K562 (cell line): ENCODE measurements at regions not wholly inside any gene's neighbourhood (a gene's known extent, or its start where the extent isn't known, plus 50 kb on each side); places are given as distances from the start of the nearest gene placed in this dataset.
A peak's percentile ranks its signal among the peaks of the same experiment; 100 is the strongest.

Source experiments
- ATAC-seq: fragments of 200-7000 bp; cut with Tn5 transposase; 3 replicates; pipeline ENCODE4 v1.9.1; 2020; ENCODE audit warnings: moderate library complexity
- BruUV-seq: library from RNA; stranded (reverse); fragments of 400-500 nt; replicated peaks from 2 replicates; lab custom pipeline; 2021; lab: Mats Ljungman, UMichigan
- CTCF ChIA-PET: fragments of 300-600 bp; formaldehyde crosslinking; extraction: SDS; loops from one replicate; lab custom pipeline; 2021; ENCODE audit warnings: low intra/inter-chr PET ratio; lab: Yijun Ruan, JAX
- POLR2A ChIA-PET: fragments of 300-600, 350-650 bp; sonication (Branson Sonifier 250); formaldehyde crosslinking; extraction: SDS; loops from one replicate; lab custom pipeline; 2021; ENCODE audit warnings: antibody characterized with exemption, inconsistent platforms; lab: Yijun Ruan, JAX
- DNase-seq, 4 experiments: peaks; one replicate each; pipeline versions ENCODE4 v3.0.0 to v3.0.0-alpha.2; 2011 to 2018; ENCODE audit warnings: low spot score in 3 of 4, mixed read lengths in 3 of 4; ENCODE audit errors: extremely low read depth in 1 of 4
- FAIRE-seq: peaks from 2 replicates; lab custom pipeline; 2011; peaks lifted over from hg19 to GRCh38; lab: Jason Lieb, UNC
- H2AFZ ChIP-seq: 2 replicates; pipeline ENCODE4 v1.6.0; 2011; ENCODE audit warnings: low read depth, low read length, control low read depth, inconsistent platforms
- H3K27ac ChIP-seq: fragments of 200-600 bp; 3 replicates; pipeline ENCODE4 v1.8.0; 2011; ENCODE audit warnings: low read depth, mild to moderate bottlenecking, control low read depth, inconsistent platforms, low read length, moderate library complexity, mixed read lengths; ENCODE audit errors: extremely low read depth
- H3K27me3 ChIP-seq, 2 experiments: fragments of 300-600 bp in 1 of 2; 2 replicates in 1 of 2; 3 replicates in 1 of 2; pipeline versions ENCODE4 v1.6.0 to v1.8.0; 2011; ENCODE audit warnings: inconsistent platforms in 2 of 2, low read length in 2 of 2, mild to moderate bottlenecking in 1 of 2, mixed read lengths in 1 of 2, moderate library complexity in 1 of 2; ENCODE audit not compliant: control insufficient read depth in 2 of 2, insufficient read depth in 2 of 2
- H3K36me3 ChIP-seq: fragments of 300-600 bp; 3 replicates; pipeline ENCODE4 v1.8.0; 2011; ENCODE audit warnings: mild to moderate bottlenecking, low read length, inconsistent platforms; ENCODE audit not compliant: control insufficient read depth, insufficient read depth
- H3K4me1 ChIP-seq, 2 experiments: fragments of 200-600 bp in 1 of 2; replicated peaks in 1 of 2; 2 replicates in 1 of 2; 3 replicates in 1 of 2; pipeline versions ENCODE4 v1.5.1 to v1.8.0; 2011; ENCODE audit warnings: inconsistent platforms in 2 of 2, low read length in 2 of 2, mild to moderate bottlenecking in 1 of 2, mixed read lengths in 1 of 2, moderate library complexity in 1 of 2; ENCODE audit not compliant: control insufficient read depth in 2 of 2, insufficient read depth in 2 of 2
- H3K4me2 ChIP-seq: 2 replicates; pipeline ENCODE4 v1.6.1; 2011; ENCODE audit warnings: low read length, control low read depth, inconsistent platforms, mixed read lengths; ENCODE audit not compliant: insufficient read depth
- H3K4me3 ChIP-seq: fragments of 200-600 bp; sonication (generic), shearing (Covaris generic); 2 replicates; pipeline ENCODE4 v1.5.1; 2016; ENCODE audit warnings: control low read depth, inconsistent platforms
- H3K79me2 ChIP-seq: fragments of 200-600 bp; 3 replicates; pipeline ENCODE4 v1.8.0; 2011; ENCODE audit warnings: low read length, inconsistent platforms; ENCODE audit not compliant: control insufficient read depth, insufficient read depth
- H3K9ac ChIP-seq, 2 experiments: 2 replicates each; pipeline versions ENCODE4 v1.6.0 to v1.6.1; 2011; ENCODE audit warnings: low read depth in 2 of 2, low read length in 2 of 2, control low read depth in 1 of 2, inconsistent platforms in 1 of 2, mild to moderate bottlenecking in 1 of 2, mixed read lengths in 1 of 2; ENCODE audit not compliant: insufficient read depth in 1 of 2
- H3K9me1 ChIP-seq: one replicate; pipeline ENCODE4 v1.6.0; 2011; ENCODE audit warnings: inconsistent platforms, mild to moderate bottlenecking, low read length, moderate library complexity; ENCODE audit not compliant: control insufficient read depth, insufficient read depth
- H3K9me3 ChIP-seq: replicated peaks from 2 replicates; pipeline ENCODE4 v1.5.1; 2011; ENCODE audit warnings: low read depth, low read length, inconsistent platforms; ENCODE audit not compliant: control insufficient read depth, insufficient read depth
- H4K20me1 ChIP-seq: replicated peaks from 2 replicates; pipeline ENCODE4 v1.6.1; 2011; ENCODE audit warnings: low read length, inconsistent platforms, mixed read lengths; ENCODE audit not compliant: control insufficient read depth, insufficient read depth
- CCNT2 ChIP-seq: IDR thresholded peaks from 2 replicates; pipeline ENCODE4 v1.6.1; 2011; ENCODE audit warnings: borderline replicate concordance, low read depth, mild to moderate bottlenecking, moderate library complexity, mixed read lengths, low read length; ENCODE audit not compliant: insufficient read length; ENCODE audit errors: extremely low read depth
- ETV1 ChIP-seq: fragments of 450-650 bp; conservative IDR thresholded peaks from 2 replicates; pipeline ENCODE4 v1.6.1; 2016; ENCODE audit warnings: missing genetic modification characterization, control low read depth, low read depth, missing compliant biosample characterization
- FOS ChIP-seq: IDR thresholded peaks from 3 replicates; pipeline ENCODE4 v1.6.1; 2011; ENCODE audit not compliant: insufficient read length; ENCODE audit errors: extremely low read depth
- HIVEP1 ChIP-seq: fragments of 250-450 bp; sonication (Bioruptor Pico); IDR thresholded peaks from 2 replicates; pipeline ENCODE4 v1.4.0; 2020; ENCODE audit warnings: mild to moderate bottlenecking
- HOXB6 ChIP-seq: fragments of 250-450 bp; sonication (Bioruptor Pico); IDR thresholded peaks from 2 replicates; pipeline ENCODE4 v1.5.1; 2022; ENCODE audit warnings: mild to moderate bottlenecking, borderline replicate concordance
- NFIX ChIP-seq: fragments of 250-450 bp; sonication (Bioruptor Pico); IDR thresholded peaks from 2 replicates; pipeline ENCODE4 v1.4.0; 2020; ENCODE audit warnings: low read depth, mild to moderate bottlenecking, moderate library complexity
- PHTF2 ChIP-seq: fragments of 250-450 bp; sonication (Bioruptor Pico); IDR thresholded peaks from 2 replicates; pipeline ENCODE4 v1.5.0; 2021; ENCODE audit warnings: mild to moderate bottlenecking
- POLR2G ChIP-seq: fragments of 200-400 bp; formaldehyde crosslinking; IDR thresholded peaks from 2 replicates; pipeline ENCODE4 v1.6.1; 2017; ENCODE audit warnings: low read depth, mild to moderate bottlenecking, antibody characterized with exemption, low read length, moderate library complexity
- PURB ChIP-seq: sonication (generic); formaldehyde crosslinking; IDR thresholded peaks from 2 replicates; pipeline ENCODE4 v1.9.0; 2021; ENCODE audit warnings: low read depth, mild to moderate bottlenecking, missing genetic modification reagents
- SMARCC2 ChIP-seq: fragments of 450-650 bp; IDR thresholded peaks from 2 replicates; pipeline ENCODE4 v1.6.1; 2017; ENCODE audit warnings: antibody characterized with exemption, moderate library complexity, mild to moderate bottlenecking, low read depth
- SNRNP70 ChIP-seq: fragments of 200-400 bp; formaldehyde crosslinking; optimal IDR thresholded peaks from 2 replicates; pipeline ENCODE3; 2017; ENCODE audit warnings: low read depth, low read length
- SP2 ChIP-seq: IDR thresholded peaks from 2 replicates; pipeline ENCODE4 v1.6.1; 2011; ENCODE audit warnings: mild to moderate bottlenecking, low read depth, low read length, moderate library complexity; ENCODE audit not compliant: poor library complexity, severe bottlenecking; ENCODE audit errors: extremely low read depth
- ZNF3 ChIP-seq: fragments of 250-450 bp; sonication (Bioruptor Pico); IDR thresholded peaks from 2 replicates; pipeline ENCODE4 v1.5.0; 2021; ENCODE audit warnings: mild to moderate bottlenecking, moderate library complexity
- ZNF507 ChIP-seq: conservative IDR thresholded peaks from 2 replicates; pipeline ENCODE4 v1.6.1; 2017; ENCODE audit warnings: missing genetic modification characterization, missing compliant biosample characterization
- WGBS: fragments of 100-300 bp; shearing (Covaris generic); methylation state at CpG from one replicate; pipeline ENCODE4 v1.1.6; 2016; ENCODE audit warnings: low coverage, mixed read lengths; ENCODE audit not compliant: insufficient coverage; ENCODE audit errors: missing lambda C conversion rate; 5-methylcytosine and 5-hydroxymethylcytosine counted together
- in situ Hi-C: fragments of 300-500 bp; cut with MboI; formaldehyde crosslinking; loops from 4 replicates; pipeline ENCODE4 v1.15.0; 2018; ENCODE audit warnings: inconsistent platforms, mixed read lengths
- intact Hi-C: fragments of 100-400 bp; cut with micrococcal nuclease; formaldehyde crosslinking; loops from 2 replicates; pipeline ENCODE4 v1.14.2; 2022
- TF ChIP-seq, protein P1 (sequence below): fragments of 250-450 bp; sonication (Bioruptor Pico); IDR thresholded peaks from 2 replicates; pipeline ENCODE4 v1.4.0; 2020; ENCODE audit warnings: borderline replicate concordance
- TF ChIP-seq, protein P2 (sequence below): IDR thresholded peaks from 2 replicates; pipeline ENCODE4 v1.6.1; 2012; ENCODE audit warnings: low read depth, low read length, improper control_type of control experiment, borderline replicate concordance
- TF ChIP-seq, protein P3 (sequence below), 2 experiments: fragments of 450-650 bp in 1 of 2; sonication (generic) in 1 of 2; formaldehyde crosslinking; conservative IDR thresholded peaks; 2 replicates each; pipeline versions ENCODE4 v1.4.0 to v1.8.1; 2020 to 2022; ENCODE audit warnings: mild to moderate bottlenecking in 1 of 2, missing genetic modification reagents in 1 of 2

DNA sequence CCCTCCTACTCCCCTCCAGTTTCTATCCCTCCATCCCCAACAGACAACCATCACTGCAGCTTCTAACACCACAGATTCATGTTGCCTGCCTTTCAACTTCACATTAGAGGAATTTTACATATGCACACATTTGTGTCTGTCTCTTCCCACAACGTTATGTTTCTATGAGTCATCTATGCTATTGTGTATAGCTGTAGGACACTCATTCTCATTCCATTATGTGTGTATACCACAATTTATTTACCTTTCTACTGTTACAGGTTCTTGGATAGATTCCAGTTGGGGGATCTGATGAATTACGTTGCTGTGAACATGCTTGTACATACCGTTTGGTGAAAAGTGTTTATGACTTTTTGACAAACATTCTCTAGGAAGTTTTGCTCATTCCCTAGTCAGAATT lies 58.8 kb upstream of the TRPC3 start:
- Histone ChIP-seq H3K4me3 (no peak overlapping the region), H3K4me2 (no peak overlapping the region), H3K36me3 (no peaks in the 10 kb centered on the region), H3K27me3 (peaks cover 0 to 4% of the 10 kb centered on the region in 2 experiments; a peak in 1 of 5 replicates), H4K20me1 (no peaks in the 10 kb centered on the region), H3K9ac (no peak overlapping the region), H2AFZ (peak overlapping the region; percentile 51; the same call in 1 of the 2 replicates), H3K79me2 (no peaks in the 10 kb centered on the region), H3K4me1 (no peaks in the 10 kb centered on the region; a peak in 1 of 5 replicates), H3K9me3 (no peaks in the 10 kb centered on the region), H3K27ac (no peak overlapping the region), H3K9me1 (no peaks in the 10 kb centered on the region)
- TF ChIP-seq ETV1, result no peak
- no peak for TF ChIP-seq FOS
- TF ChIP-seq HOXB6, result no peak
- no peak for TF ChIP-seq NFIX (CRISPR knock-in tag)
- no peak for TF ChIP-seq HIVEP1
- TF ChIP-seq SNRNP70, result no peak
- TF ChIP-seq POLR2G, result no peak
- no peak for TF ChIP-seq ZNF507
- TF ChIP-seq SP2, result no peak
- TF ChIP-seq CCNT2, result no peak
- TF ChIP-seq, protein P1, sequence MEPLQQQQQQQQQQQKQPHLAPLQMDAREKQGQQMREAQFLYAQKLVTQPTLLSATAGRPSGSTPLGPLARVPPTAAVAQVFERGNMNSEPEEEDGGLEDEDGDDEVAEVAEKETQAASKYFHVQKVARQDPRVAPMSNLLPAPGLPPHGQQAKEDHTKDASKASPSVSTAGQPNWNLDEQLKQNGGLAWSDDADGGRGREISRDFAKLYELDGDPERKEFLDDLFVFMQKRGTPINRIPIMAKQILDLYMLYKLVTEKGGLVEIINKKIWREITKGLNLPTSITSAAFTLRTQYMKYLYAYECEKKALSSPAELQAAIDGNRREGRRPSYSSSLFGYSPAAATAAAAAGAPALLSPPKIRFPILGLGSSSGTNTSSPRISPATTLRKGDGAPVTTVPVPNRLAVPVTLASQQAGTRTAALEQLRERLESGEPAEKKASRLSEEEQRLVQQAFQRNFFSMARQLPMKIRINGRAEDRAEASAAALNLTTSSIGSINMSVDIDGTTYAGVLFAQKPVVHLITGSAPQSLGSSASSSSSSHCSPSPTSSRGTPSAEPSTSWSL (CRISPR knock-in tag), result no peak
- TF ChIP-seq PHTF2 (CRISPR knock-in tag), result no peak
- TF ChIP-seq, protein P2, sequence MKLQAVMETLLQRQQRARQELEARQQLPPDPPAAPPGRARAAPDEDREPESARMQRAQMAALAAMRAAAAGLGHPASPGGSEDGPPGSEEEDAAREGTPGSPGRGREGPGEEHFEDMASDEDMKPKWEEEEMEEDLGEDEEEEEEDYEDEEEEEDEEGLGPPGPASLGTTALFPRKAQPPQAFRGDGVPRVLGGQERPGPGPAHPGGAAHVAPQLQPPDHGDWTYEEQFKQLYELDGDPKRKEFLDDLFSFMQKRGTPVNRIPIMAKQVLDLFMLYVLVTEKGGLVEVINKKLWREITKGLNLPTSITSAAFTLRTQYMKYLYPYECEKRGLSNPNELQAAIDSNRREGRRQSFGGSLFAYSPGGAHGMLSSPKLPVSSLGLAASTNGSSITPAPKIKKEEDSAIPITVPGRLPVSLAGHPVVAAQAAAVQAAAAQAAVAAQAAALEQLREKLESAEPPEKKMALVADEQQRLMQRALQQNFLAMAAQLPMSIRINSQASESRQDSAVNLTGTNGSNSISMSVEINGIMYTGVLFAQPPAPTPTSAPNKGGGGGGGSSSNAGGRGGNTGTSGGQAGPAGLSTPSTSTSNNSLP, result no peak
- TF ChIP-seq, protein P3, sequence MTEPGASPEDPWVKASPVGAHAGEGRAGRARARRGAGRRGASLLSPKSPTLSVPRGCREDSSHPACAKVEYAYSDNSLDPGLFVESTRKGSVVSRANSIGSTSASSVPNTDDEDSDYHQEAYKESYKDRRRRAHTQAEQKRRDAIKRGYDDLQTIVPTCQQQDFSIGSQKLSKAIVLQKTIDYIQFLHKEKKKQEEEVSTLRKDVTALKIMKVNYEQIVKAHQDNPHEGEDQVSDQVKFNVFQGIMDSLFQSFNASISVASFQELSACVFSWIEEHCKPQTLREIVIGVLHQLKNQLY (CRISPR knock-in tag; conservative IDR thresholded peaks at IDR 0.05), result no peak
- no peak for TF ChIP-seq PURB (CRISPR knock-in tag)
- no peak for TF ChIP-seq SMARCC2
- TF ChIP-seq ZNF3, result no peak
- ChIA-PET POLR2A (no interaction called here), CTCF (no interaction called here)
- ATAC-seq, result no peak
- no peak for FAIRE-seq
- no peak for DNase-seq
- intact Hi-C loops, result no loop called here
- in situ Hi-C loops, result no loop called here
- WGBS, result 0% methylated on average over 3 of the region's 3 CpGs
- no TSS peak for BruUV-seq
